ENCODE measurements at regions not wholly inside any gene's neighbourhood (a gene's known extent, or its start where the extent isn't known, plus 50 kb on each side); places are given as distances from the start of the nearest gene placed in this dataset.

DNA sequence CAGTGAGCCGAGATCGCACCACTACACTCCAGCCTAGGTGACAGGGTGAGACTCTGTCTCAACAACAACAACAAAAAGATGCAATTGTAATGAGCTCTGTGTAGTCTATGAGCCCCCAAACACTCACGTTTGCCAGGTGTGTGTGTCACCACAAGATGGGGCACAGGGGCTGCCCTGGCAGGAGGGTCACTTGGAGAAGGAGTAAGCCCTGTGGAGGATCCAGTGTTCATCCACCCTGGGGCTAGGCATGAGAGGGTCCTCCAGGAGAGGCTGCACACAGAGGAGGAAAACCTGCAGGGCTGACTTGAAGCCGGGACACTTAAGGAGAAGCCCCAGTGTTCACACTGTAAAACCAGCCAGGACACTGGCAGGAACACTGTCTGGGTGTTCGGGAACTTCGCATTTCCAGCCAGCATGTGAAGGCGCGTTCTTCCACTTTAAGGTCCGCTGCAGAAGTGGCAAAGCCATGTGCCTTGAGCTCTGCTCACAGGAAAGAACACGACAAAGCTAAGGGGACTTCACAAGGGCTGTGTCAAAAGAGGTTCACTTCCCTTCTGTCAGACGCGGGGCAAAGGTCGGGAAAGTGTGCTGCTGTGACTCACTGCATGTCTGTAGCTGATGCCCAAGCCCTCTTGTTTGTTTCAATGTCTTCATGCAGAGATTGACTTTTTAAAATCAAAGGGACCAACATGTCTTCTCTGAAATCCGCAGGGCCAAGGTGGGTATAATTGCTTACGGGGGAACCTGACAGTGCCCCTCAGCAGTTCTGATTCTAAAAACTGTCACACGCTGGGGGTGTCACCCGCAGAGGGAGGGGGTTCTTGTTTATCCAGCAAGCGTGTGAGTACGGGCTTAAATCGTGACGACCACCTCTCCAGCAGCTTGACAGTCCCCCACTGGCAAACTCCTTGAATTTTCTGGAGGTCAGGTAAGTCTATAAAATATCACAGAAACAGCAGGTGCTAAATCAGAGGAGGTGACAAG lies 102.8 kb downstream of the RIPK4 start:
- intact Hi-C loops (cut with micrococcal nuclease), result no loop called here
- BruUV-seq (replicated peaks), result no TSS peak
- Mint-ChIP-seq H3K4me3 (ENCODE audit: unreplicated experiment) (no peak overlapping the region), H3K9me3 (ENCODE audit: unreplicated experiment) (no peaks in the 10 kb centered on the region), H3K36me3 (ENCODE audit: insufficient read depth, unreplicated experiment) (no peaks in the 10 kb centered on the region), H3K4me1 (ENCODE audit: insufficient read depth, unreplicated experiment) (peaks cover 7% of the 10 kb centered on the region), H3K27ac (ENCODE audit: low read depth, unreplicated experiment) (no peak overlapping the region), H3K27me3 (ENCODE audit: insufficient read depth, unreplicated experiment) (no peaks in the 10 kb centered on the region)
- CTCF ChIA-PET, result interaction anchor here (0.6 kb wide), 1 partner anchor 433 kb away, joined by 3 read pairs; no protein-coding TSS in a partner anchor
- TF ChIP-seq, protein P1, sequence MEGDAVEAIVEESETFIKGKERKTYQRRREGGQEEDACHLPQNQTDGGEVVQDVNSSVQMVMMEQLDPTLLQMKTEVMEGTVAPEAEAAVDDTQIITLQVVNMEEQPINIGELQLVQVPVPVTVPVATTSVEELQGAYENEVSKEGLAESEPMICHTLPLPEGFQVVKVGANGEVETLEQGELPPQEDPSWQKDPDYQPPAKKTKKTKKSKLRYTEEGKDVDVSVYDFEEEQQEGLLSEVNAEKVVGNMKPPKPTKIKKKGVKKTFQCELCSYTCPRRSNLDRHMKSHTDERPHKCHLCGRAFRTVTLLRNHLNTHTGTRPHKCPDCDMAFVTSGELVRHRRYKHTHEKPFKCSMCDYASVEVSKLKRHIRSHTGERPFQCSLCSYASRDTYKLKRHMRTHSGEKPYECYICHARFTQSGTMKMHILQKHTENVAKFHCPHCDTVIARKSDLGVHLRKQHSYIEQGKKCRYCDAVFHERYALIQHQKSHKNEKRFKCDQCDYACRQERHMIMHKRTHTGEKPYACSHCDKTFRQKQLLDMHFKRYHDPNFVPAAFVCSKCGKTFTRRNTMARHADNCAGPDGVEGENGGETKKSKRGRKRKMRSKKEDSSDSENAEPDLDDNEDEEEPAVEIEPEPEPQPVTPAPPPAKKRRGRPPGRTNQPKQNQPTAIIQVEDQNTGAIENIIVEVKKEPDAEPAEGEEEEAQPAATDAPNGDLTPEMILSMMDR (IDR thresholded peaks at IDR 0.05; ENCODE audit: unreplicated experiment), result no peak
- POLR2A ChIA-PET, result interaction anchor here (0.7 kb wide), 1 partner anchor 11 kb away, joined by 3 read pairs; no protein-coding TSS in a partner anchor
- DNase-seq (ENCODE audit: unreplicated experiment), result peak; percentile 33

DNA sequence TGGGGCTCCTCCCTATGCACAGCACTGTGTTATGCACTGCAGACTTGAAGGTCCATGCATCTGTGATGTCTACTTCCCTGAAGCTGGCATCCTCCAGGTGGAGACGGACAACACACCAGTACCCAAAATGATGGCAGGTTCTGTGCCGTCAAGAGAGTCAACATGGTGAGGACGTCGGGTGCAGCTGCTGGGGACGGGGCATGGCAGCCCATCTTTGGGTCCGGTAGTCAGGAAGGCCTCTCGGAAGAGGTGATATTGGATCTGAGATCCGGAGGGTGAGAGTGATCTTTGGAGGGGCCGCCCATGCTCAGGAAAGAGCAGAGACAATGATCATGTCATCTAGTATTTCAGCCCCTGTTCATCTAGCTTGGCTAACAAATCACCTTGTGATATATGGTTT lies 104.1 kb downstream of the RIPK4 start:
- intact Hi-C loops (cut with micrococcal nuclease), result no loop called here
- BruUV-seq (replicated peaks), result no TSS peak
- POLR2A ChIA-PET, result no interaction called here
- TF ChIP-seq, protein P1 (IDR thresholded peaks at IDR 0.05; ENCODE audit: unreplicated experiment), result no peak
- Mint-ChIP-seq H3K36me3 (ENCODE audit: insufficient read depth, unreplicated experiment) (no peaks in the 10 kb centered on the region), H3K27me3 (ENCODE audit: insufficient read depth, unreplicated experiment) (no peaks in the 10 kb centered on the region), H3K9me3 (ENCODE audit: unreplicated experiment) (no peaks in the 10 kb centered on the region), H3K27ac (ENCODE audit: low read depth, unreplicated experiment) (no peak overlapping the region), H3K4me1 (ENCODE audit: insufficient read depth, unreplicated experiment) (peaks cover 7% of the 10 kb centered on the region), H3K4me3 (ENCODE audit: unreplicated experiment) (no peak overlapping the region)
- DNase-seq (ENCODE audit: unreplicated experiment), result no peak
- CTCF ChIA-PET, result interaction anchor here (1.5 kb wide), 1 partner anchor 50 kb away, joined by 3 read pairs; no protein-coding TSS in a partner anchor

DNA sequence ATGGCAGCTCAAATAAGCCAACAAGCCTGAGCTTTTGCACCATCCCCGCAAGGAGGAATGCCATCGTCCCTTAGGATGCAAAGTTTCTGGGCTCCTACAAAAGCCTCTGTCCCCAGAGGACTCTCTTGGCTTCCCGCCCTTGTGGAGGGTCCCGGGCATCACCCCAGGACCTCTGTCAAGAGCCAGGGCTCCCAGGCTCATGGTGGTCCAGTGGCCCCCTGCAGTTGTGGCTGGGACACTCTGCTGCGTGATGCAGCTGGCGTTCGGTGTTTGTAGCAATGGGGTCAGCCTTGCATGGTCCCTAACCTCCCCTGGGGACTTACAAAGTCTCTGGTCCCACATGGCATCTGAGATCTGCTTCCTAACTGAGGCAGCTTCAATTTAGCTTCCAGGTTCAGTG lies 104.7 kb downstream of the RIPK4 start:
- intact Hi-C loops (cut with micrococcal nuclease), result no loop called here
- Mint-ChIP-seq H3K36me3 (ENCODE audit: insufficient read depth, unreplicated experiment) (no peaks in the 10 kb centered on the region), H3K27me3 (ENCODE audit: insufficient read depth, unreplicated experiment) (no peaks in the 10 kb centered on the region), H3K4me3 (ENCODE audit: unreplicated experiment) (no peak overlapping the region), H3K4me1 (ENCODE audit: insufficient read depth, unreplicated experiment) (peaks cover 7% of the 10 kb centered on the region), H3K27ac (ENCODE audit: low read depth, unreplicated experiment) (no peak overlapping the region), H3K9me3 (ENCODE audit: unreplicated experiment) (no peaks in the 10 kb centered on the region)
- no peak for DNase-seq (ENCODE audit: unreplicated experiment)
- ChIA-PET CTCF (interaction anchor here (0.6 to 1.5 kb wide), 2 partner anchors 49 to 124 kb away, joined by 3 read pairs; no protein-coding TSS in a partner anchor), POLR2A (no interaction called here)
- BruUV-seq (replicated peaks), result no TSS peak
- TF ChIP-seq, protein P1 (IDR thresholded peaks at IDR 0.05; ENCODE audit: unreplicated experiment), result no peak

DNA sequence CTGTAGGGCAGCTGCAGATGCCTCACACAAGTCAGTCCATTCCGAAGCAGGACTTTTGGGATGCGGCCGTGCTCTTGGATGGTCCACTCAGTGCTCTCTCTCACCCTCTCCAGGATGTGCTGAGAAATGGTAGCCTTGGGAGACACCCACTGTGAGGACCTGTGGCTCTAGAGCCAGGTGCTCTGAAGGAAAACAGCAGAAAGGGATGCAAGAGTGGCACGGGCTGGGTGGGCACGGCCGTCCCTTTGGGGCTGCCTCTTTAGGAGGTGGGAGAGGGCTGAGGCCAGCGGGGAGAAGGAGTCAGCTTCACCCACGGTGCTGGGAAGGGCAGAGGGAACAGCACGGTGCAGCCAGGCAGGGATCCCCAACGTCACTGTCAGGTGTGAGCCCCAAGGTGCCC lies 106.1 kb downstream of the RIPK4 start:
- Mint-ChIP-seq H3K9me3 (ENCODE audit: unreplicated experiment) (no peaks in the 10 kb centered on the region), H3K27me3 (ENCODE audit: insufficient read depth, unreplicated experiment) (no peaks in the 10 kb centered on the region), H3K4me3 (ENCODE audit: unreplicated experiment) (no peak overlapping the region), H3K27ac (ENCODE audit: low read depth, unreplicated experiment) (no peak overlapping the region), H3K4me1 (ENCODE audit: insufficient read depth, unreplicated experiment) (peaks cover 9% of the 10 kb centered on the region), H3K36me3 (ENCODE audit: insufficient read depth, unreplicated experiment) (no peaks in the 10 kb centered on the region)
- POLR2A ChIA-PET, result interaction anchor here (1.1 kb wide), 1 partner anchor 11 kb away, joined by 3 read pairs; no protein-coding TSS in a partner anchor
- BruUV-seq (replicated peaks), result no TSS peak
- no peak for DNase-seq (ENCODE audit: unreplicated experiment)
- CTCF ChIA-PET, result interaction anchor here (0.6 kb wide), 1 partner anchor 24 kb away, joined by 3 read pairs; no protein-coding TSS in a partner anchor
- TF ChIP-seq, protein P1 (IDR thresholded peaks at IDR 0.05; ENCODE audit: unreplicated experiment), result no peak
- intact Hi-C loops (cut with micrococcal nuclease), result no loop called here
